ENCODE measurements at regions not wholly inside any gene's neighbourhood (a gene's known extent, or its start where the extent isn't known, plus 50 kb on each side); places are given as distances from the start of the nearest gene placed in this dataset.

GRCh38 chr10:130770018-130770630 is 541.4 kb downstream of the TCERG1L start:
- in situ Hi-C loops (cut with HindIII; ENCODE audit: low sequenced_read_pairs): no loop called here
- DNase-seq (ENCODE audit: low read depth, low spot score): no peak
- TF ChIP-seq CTCF (IDR thresholded peaks at IDR 0.05; ENCODE audit: low read depth, low read length): no peak
- H3K4me3 ChIP-seq (ENCODE audit: low read depth, low read length): no peak overlapping the region

GRCh38 chr10:130771491-130771946 is 540.0 kb downstream of the TCERG1L start:
- in situ Hi-C loops (cut with HindIII; ENCODE audit: low sequenced_read_pairs): no loop called here
- H3K4me3 ChIP-seq (ENCODE audit: low read depth, low read length): no peak overlapping the region
- DNase-seq (ENCODE audit: low read depth, low spot score): no peak
- TF ChIP-seq CTCF (IDR thresholded peaks at IDR 0.05; ENCODE audit: low read depth, low read length): no peak

- in situ Hi-C loops (cut with HindIII; ENCODE audit: low sequenced_read_pairs): no loop called here
- H3K4me3 ChIP-seq (ENCODE audit: low read depth, low read length): no peak overlapping the region
Observed at GRCh38 chr10:130772056-130772455, 539.5 kb downstream of the TCERG1L start.

GRCh38 chr10:130772676-130773075 is 538.8 kb downstream of the TCERG1L start:
- H3K4me3 ChIP-seq (ENCODE audit: low read depth, low read length): no peak overlapping the region
- TF ChIP-seq CTCF (IDR thresholded peaks at IDR 0.05; ENCODE audit: low read depth, low read length): no peak
- no peak for DNase-seq (ENCODE audit: low read depth, low spot score)
- in situ Hi-C loops (cut with HindIII; ENCODE audit: low sequenced_read_pairs): no loop called here

More at GRCh38 chr10:130772056-130772455, 539.5 kb downstream of the TCERG1L start:
- no peak for TF ChIP-seq CTCF (IDR thresholded peaks at IDR 0.05; ENCODE audit: low read depth, low read length)
- DNase-seq (ENCODE audit: low read depth, low spot score): no peak

- in situ Hi-C loops (cut with HindIII; ENCODE audit: low sequenced_read_pairs): no loop called here
Observed at GRCh38 chr10:130773941-130774340, 537.6 kb downstream of the TCERG1L start.

GRCh38 chr10:130774871-130775270 is 536.6 kb downstream of the TCERG1L start:
- DNase-seq (ENCODE audit: low read depth, low spot score): no peak

More at GRCh38 chr10:130773941-130774340, 537.6 kb downstream of the TCERG1L start:
- TF ChIP-seq CTCF (IDR thresholded peaks at IDR 0.05; ENCODE audit: low read depth, low read length): no peak
- no peak overlapping the region for H3K4me3 ChIP-seq (ENCODE audit: low read depth, low read length)
- DNase-seq (ENCODE audit: low read depth, low spot score): no peak

More at GRCh38 chr10:130774871-130775270, 536.6 kb downstream of the TCERG1L start:
- TF ChIP-seq CTCF (IDR thresholded peaks at IDR 0.05; ENCODE audit: low read depth, low read length): no peak
- in situ Hi-C loops (cut with HindIII; ENCODE audit: low sequenced_read_pairs): no loop called here
- H3K4me3 ChIP-seq (ENCODE audit: low read depth, low read length): no peak overlapping the region
